ENCODE measurements at regions not wholly inside any gene's neighbourhood (a gene's known extent, or its start where the extent isn't known, plus 50 kb on each side); places are given as distances from the start of the nearest gene placed in this dataset.
A peak's percentile ranks its signal among the peaks of the same experiment; 100 is the strongest.
"Not testable (repeated sequence)": the region's sequence is repeated elsewhere in the genome, so short reads cannot be mapped to it uniquely, and the experiment has no call there.

- TF ChIP-seq EZH2 (IDR thresholded peaks at IDR 0.05; ENCODE audit: low read length): no peak
- TF ChIP-seq CTCF (optimal IDR thresholded peaks at IDR 0.05 in 1 of 3, IDR thresholded peaks at IDR 0.05 in 1 of 3, conservative IDR thresholded peaks at IDR 0.05 in 1 of 3; ENCODE audit: extremely low read depth in 1 of 3, insufficient read depth in 2 of 3, low read length in 3 of 3): no peak
- Histone ChIP-seq H3K9ac (ENCODE audit: control insufficient read depth, extremely low read depth, insufficient read depth, low read length) (no peak overlapping the region), H3K9me1 (ENCODE audit: control insufficient read depth, extremely low read depth, insufficient read depth, low read length) (peaks cover 2% of the 10 kb centered on the region), H3K79me2 (ENCODE audit: control insufficient read depth, insufficient read depth, low read length) (no peaks in the 10 kb centered on the region), H2AFZ (ENCODE audit: control insufficient read depth, low read length) (no peak overlapping the region), H4K20me1 (ENCODE audit: control insufficient read depth, extremely low read depth, insufficient read depth, low read length) (no peaks in the 10 kb centered on the region), H3K36me3 (ENCODE audit: control insufficient read depth in 2 of 2, extremely low read depth in 1 of 2, insufficient read depth in 2 of 2, low read length in 2 of 2) (no peaks in the 10 kb centered on the region), H3K27me3 (ENCODE audit: control insufficient read depth, extremely low read depth, insufficient read depth, low read length) (no peaks in the 10 kb centered on the region), H3K4me2 (ENCODE audit: control insufficient read depth, extremely low read depth, insufficient read depth, low read depth, low read length) (no peak overlapping the region), H3K4me3 (ENCODE audit: control insufficient read depth in 2 of 3, extremely low read depth in 1 of 3, insufficient read depth in 2 of 3, low read depth in 1 of 3, low read length in 3 of 3) (no peak overlapping the region), H3K4me1 (ENCODE audit: control insufficient read depth, extremely low read depth, insufficient read depth, low read length) (peaks cover 29% of the 10 kb centered on the region), H3K9me3 (ENCODE audit: control insufficient read depth, low read depth, low read length) (no peaks in the 10 kb centered on the region), H3K27ac (ENCODE audit: control insufficient read depth, insufficient read depth, low read length) (no peak overlapping the region)
- DNase-seq (ENCODE audit: low read depth, low spot score) (no peak), FAIRE-seq (no peak)
- dilution Hi-C loops (cut with MboI; ENCODE audit: extremely low pct_ligation_motif_present, low sequenced_read_pairs): no loop called here
These were observed 103.8 kb upstream of the NEDD4L start for GRCh38 chr18:57940166-57940660.

GRCh38 chr18:57934375-57934774 lies 109.7 kb upstream of the NEDD4L start:
- FAIRE-seq; dilution Hi-C loops (cut with MboI; ENCODE audit: extremely low pct_ligation_motif_present, low sequenced_read_pairs): not testable (repeated sequence)

GRCh38 chr18:57931038-57931437 lies 113.0 kb upstream of the NEDD4L start:
- H3K27ac ChIP-seq (ENCODE audit: control insufficient read depth, insufficient read depth, low read length): no peak overlapping the region
- H3K4me2 ChIP-seq (ENCODE audit: control insufficient read depth, extremely low read depth, insufficient read depth, low read depth, low read length): peak overlapping the region; percentile 62
- H3K9me1 ChIP-seq (ENCODE audit: control insufficient read depth, extremely low read depth, insufficient read depth, low read length): no peaks in the 10 kb centered on the region
- H3K79me2 ChIP-seq (ENCODE audit: control insufficient read depth, insufficient read depth, low read length): no peaks in the 10 kb centered on the region
- no peak overlapping the region for H3K9ac ChIP-seq (ENCODE audit: control insufficient read depth, extremely low read depth, insufficient read depth, low read length)
- no peaks in the 10 kb centered on the region for H4K20me1 ChIP-seq (ENCODE audit: control insufficient read depth, extremely low read depth, insufficient read depth, low read length)
- H3K9me3 ChIP-seq (ENCODE audit: control insufficient read depth, low read depth, low read length): no peaks in the 10 kb centered on the region
- FAIRE-seq (no peak), DNase-seq (ENCODE audit: low read depth, low spot score) (no peak)
- dilution Hi-C loops (cut with MboI; ENCODE audit: extremely low pct_ligation_motif_present, low sequenced_read_pairs): no loop called here
- no peak overlapping the region for H2AFZ ChIP-seq (ENCODE audit: control insufficient read depth, low read length)
- H3K27me3 ChIP-seq (ENCODE audit: control insufficient read depth, extremely low read depth, insufficient read depth, low read length): no peaks in the 10 kb centered on the region
- no peak for TF ChIP-seq CTCF (optimal IDR thresholded peaks at IDR 0.05 in 1 of 3, IDR thresholded peaks at IDR 0.05 in 1 of 3, conservative IDR thresholded peaks at IDR 0.05 in 1 of 3; ENCODE audit: extremely low read depth in 1 of 3, insufficient read depth in 2 of 3, low read length in 3 of 3)
- H3K36me3 ChIP-seq (ENCODE audit: control insufficient read depth in 2 of 2, extremely low read depth in 1 of 2, insufficient read depth in 2 of 2, low read length in 2 of 2): no peaks in the 10 kb centered on the region
- peaks cover 11% of the 10 kb centered on the region for H3K4me1 ChIP-seq (ENCODE audit: control insufficient read depth, extremely low read depth, insufficient read depth, low read length)
- H3K4me3 ChIP-seq (ENCODE audit: control insufficient read depth in 2 of 3, extremely low read depth in 1 of 3, insufficient read depth in 2 of 3, low read depth in 1 of 3, low read length in 3 of 3): peak overlapping the region in 2 of 3 experiments; percentile 8 to 40

More at GRCh38 chr18:57934375-57934774, 109.7 kb upstream of the NEDD4L start:
- DNase-seq (ENCODE audit: low read depth, low spot score); H3K27me3 ChIP-seq (ENCODE audit: control insufficient read depth, extremely low read depth, insufficient read depth, low read length); H3K4me1 ChIP-seq (ENCODE audit: control insufficient read depth, extremely low read depth, insufficient read depth, low read length); H3K9me1 ChIP-seq (ENCODE audit: control insufficient read depth, extremely low read depth, insufficient read depth, low read length); H4K20me1 ChIP-seq (ENCODE audit: control insufficient read depth, extremely low read depth, insufficient read depth, low read length); H3K79me2 ChIP-seq (ENCODE audit: control insufficient read depth, insufficient read depth, low read length); H3K27ac ChIP-seq (ENCODE audit: control insufficient read depth, insufficient read depth, low read length); H2AFZ ChIP-seq (ENCODE audit: control insufficient read depth, low read length); H3K9ac ChIP-seq (ENCODE audit: control insufficient read depth, extremely low read depth, insufficient read depth, low read length); H3K36me3 ChIP-seq (ENCODE audit: control insufficient read depth in 2 of 2, extremely low read depth in 1 of 2, insufficient read depth in 2 of 2, low read length in 2 of 2); H3K9me3 ChIP-seq (ENCODE audit: control insufficient read depth, low read depth, low read length); H3K4me2 ChIP-seq (ENCODE audit: control insufficient read depth, extremely low read depth, insufficient read depth, low read depth, low read length); H3K4me3 ChIP-seq (ENCODE audit: control insufficient read depth in 2 of 3, extremely low read depth in 1 of 3, insufficient read depth in 2 of 3, low read depth in 1 of 3, low read length in 3 of 3): not testable (repeated sequence)

All from keratinocyte (primary cell).